GM06990 (cell line): ENCODE measurements at regions not wholly inside any gene's neighbourhood (a gene's known extent, or its start where the extent isn't known, plus 50 kb on each side); places are given as distances from the start of the nearest gene placed in this dataset.

ENCODE experiments used
- DNase-seq: peaks from one replicate; pipeline ENCODE4 v3.0.0-alpha.2; 2011; ENCODE audit not compliant: insufficient read length; ENCODE audit errors: extremely low read depth
- H3K27me3 ChIP-seq: replicated peaks from 2 replicates; pipeline ENCODE4 v1.6.0; 2011; ENCODE audit warnings: low read length; ENCODE audit not compliant: control insufficient read depth, insufficient read depth
- H3K36me3 ChIP-seq: 2 replicates; pipeline ENCODE4 v1.5.1; 2011; ENCODE audit warnings: low read length; ENCODE audit not compliant: control insufficient read depth, insufficient read depth
- H3K4me3 ChIP-seq: replicated peaks from 2 replicates; pipeline ENCODE4 v1.5.1; 2011; ENCODE audit warnings: low read depth, mild to moderate bottlenecking, control low read depth, low read length
- TF ChIP-seq, protein P1 (sequence below): IDR thresholded peaks from 2 replicates; pipeline ENCODE4 v1.5.1; 2011; ENCODE audit warnings: low read length, control low read depth, mild to moderate bottlenecking, inconsistent platforms; ENCODE audit not compliant: insufficient read depth, poor library complexity, severe bottlenecking

DNA sequence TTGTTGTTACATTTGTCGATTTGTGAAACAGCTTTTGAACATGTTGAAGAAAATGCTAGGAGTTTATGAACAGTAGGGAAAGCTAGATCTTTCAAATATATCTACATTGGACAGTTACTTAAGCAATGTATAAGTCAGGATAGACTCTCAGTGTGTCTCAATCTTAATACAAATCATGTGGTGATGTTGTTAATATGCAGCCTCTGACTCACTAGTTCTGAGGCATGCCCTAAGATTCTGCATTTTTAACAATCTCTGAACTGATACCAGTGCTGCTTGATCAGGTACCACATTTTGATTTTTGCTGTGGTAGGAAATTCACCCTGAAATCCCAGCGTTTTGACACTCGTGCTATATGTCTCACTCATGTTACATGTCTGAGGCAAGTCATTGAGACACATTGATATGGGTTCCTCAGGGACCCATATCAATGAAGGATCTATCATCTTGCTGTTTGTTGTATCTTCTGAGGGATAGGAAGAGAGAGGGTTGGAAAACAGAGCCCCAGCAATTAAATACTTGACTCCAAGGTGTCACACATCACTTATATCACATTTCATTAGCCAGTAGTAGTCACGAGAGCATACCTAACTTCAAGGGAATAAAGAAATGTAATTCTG lies 597.9 kb downstream of the TAFA4 start:
- Histone ChIP-seq H3K4me3 (no peak overlapping the region), H3K27me3 (no peaks in the 10 kb centered on the region), H3K36me3 (no peaks in the 10 kb centered on the region)
- DNase-seq, result no peak
- TF ChIP-seq, protein P1, sequence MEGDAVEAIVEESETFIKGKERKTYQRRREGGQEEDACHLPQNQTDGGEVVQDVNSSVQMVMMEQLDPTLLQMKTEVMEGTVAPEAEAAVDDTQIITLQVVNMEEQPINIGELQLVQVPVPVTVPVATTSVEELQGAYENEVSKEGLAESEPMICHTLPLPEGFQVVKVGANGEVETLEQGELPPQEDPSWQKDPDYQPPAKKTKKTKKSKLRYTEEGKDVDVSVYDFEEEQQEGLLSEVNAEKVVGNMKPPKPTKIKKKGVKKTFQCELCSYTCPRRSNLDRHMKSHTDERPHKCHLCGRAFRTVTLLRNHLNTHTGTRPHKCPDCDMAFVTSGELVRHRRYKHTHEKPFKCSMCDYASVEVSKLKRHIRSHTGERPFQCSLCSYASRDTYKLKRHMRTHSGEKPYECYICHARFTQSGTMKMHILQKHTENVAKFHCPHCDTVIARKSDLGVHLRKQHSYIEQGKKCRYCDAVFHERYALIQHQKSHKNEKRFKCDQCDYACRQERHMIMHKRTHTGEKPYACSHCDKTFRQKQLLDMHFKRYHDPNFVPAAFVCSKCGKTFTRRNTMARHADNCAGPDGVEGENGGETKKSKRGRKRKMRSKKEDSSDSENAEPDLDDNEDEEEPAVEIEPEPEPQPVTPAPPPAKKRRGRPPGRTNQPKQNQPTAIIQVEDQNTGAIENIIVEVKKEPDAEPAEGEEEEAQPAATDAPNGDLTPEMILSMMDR, result no peak

DNA sequence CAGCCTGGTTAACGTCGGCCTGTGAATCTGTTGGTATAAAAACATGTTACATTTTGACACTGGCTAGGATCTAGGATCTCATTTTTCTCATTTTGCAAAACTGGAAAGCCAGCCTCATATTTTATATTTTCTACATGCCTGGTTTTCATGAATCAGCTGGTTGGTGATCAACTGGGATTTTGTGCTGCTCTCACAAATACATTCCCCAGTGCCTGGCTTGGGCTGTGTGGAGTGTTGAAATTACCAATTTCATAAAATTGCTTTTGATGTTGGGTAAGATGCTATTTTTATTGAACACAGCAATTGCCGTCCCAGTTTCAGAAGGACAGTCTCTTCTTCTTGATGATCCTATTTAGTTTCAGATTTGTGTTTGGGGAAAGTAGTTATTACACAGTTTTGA lies 604.3 kb downstream of the TAFA4 start:
- TF ChIP-seq, protein P1, result no peak
- H3K27me3 ChIP-seq, result no peaks in the 10 kb centered on the region
- no peak for DNase-seq
- H3K36me3 ChIP-seq, result no peaks in the 10 kb centered on the region
- H3K4me3 ChIP-seq, result no peak overlapping the region

DNA sequence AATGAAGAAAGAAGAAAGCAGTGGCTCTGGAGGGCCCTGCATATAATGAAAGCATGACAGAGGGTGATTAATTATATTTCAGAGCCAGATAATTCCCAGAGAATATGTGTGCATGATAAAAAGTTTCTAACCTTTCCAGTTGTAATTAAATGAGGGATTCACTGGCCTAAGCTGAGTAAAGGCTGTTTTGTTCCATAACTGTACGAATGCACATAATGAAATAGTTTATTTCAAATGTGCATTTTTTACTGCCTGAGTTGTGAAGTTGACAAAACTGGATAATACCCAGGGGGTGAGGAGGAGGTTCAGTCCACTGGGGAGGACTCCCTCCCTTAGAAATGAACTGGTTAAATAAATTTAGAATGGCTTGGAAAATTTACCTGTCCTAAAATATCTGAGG lies 616.4 kb downstream of the TAFA4 start:
- Histone ChIP-seq H3K4me3 (no peak overlapping the region), H3K36me3 (no peaks in the 10 kb centered on the region), H3K27me3 (no peaks in the 10 kb centered on the region)
- TF ChIP-seq, protein P1, result no peak
- DNase-seq, result no peak

DNA sequence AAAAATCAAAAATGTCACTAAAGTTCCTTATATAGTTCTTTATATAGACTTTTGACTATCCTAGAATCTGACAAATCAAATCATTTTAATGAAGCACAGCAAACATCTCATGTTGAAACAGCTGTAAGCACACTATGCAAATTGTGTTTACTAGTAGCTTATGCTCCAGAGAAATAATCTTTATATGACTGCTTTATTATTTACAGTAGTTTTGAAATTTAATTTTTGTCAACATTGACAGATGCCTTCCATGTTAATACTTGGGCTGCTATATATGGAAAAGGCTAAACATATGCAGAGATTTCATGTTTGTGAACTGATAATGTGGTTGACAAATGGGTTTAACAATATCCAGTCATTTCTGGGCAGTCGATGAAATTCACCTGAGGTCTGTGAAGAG lies 616.8 kb downstream of the TAFA4 start:
- Histone ChIP-seq H3K36me3 (no peaks in the 10 kb centered on the region), H3K4me3 (no peak overlapping the region), H3K27me3 (no peaks in the 10 kb centered on the region)
- TF ChIP-seq, protein P1, result no peak
- DNase-seq, result no peak

DNA sequence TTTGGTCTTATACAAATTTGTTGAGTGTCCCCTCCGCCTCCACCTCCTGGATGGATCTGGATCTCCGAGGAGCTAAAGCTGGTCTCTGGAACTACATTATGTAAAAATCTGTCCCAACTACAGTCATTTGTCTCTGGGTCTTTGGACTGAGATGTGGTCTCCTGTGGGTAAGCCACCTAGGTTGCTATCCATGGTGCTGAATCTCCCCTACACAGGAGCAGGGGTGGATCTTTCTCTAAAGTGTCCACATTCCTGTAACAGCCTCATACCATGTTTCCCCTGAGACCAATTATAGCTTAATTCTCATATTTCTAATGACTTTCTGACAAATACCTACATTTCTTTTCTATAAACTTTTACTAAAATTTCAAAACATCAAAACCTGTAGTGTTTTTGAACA lies 625.8 kb downstream of the TAFA4 start:
- TF ChIP-seq, protein P1, result no peak
- Histone ChIP-seq H3K36me3 (no peaks in the 10 kb centered on the region), H3K4me3 (no peak overlapping the region), H3K27me3 (no peaks in the 10 kb centered on the region)
- no peak for DNase-seq

DNA sequence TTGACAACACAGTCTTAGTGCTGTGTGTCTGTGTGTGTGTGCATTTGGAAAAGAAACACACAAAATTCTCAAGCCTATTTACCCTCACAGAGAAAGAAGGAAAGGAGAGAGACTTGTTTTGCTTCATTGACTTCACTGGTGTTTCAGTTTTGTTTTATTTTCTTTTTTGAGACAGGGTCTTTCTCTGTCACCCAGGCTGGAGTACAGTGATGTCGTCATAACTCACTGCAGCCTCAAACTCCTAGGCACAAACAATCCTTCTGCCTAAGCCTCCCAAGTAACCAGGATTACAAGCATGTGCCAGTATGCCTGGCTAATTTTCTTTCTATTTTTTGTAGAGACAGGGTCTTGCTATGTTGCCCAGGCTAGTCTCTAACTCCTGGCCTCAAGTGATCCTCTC lies 636.9 kb downstream of the TAFA4 start:
- Histone ChIP-seq H3K27me3 (no peaks in the 10 kb centered on the region), H3K36me3 (no peaks in the 10 kb centered on the region), H3K4me3 (no peak overlapping the region)
- DNase-seq, result no peak
- TF ChIP-seq, protein P1, result no peak
